ENCODE measurements at regions not wholly inside any gene's neighbourhood (a gene's known extent, or its start where the extent isn't known, plus 50 kb on each side); places are given as distances from the start of the nearest gene placed in this dataset.

DNA sequence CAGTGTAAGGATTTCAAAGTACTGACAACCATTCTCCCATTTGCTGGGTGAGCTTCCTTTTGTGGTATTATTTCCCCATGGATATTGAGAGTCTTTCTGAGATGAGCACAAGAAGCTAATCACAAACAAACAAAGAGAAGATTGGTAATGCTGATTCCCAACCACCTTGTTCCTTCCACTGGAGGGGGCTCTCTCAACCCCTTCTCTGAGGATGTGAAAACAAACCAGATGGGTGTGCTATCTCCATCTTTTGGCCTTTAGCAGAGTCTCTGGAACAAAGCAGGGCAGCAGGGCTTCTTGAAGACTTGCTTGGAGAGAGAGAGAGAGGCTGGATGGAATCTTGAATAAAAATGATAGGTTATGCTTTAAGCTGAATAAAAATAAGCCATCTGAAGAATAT, 576.7 kb upstream of the ZNF462 start:
- no peaks in the 10 kb centered on the region for H3K79me2 ChIP-seq (ENCODE audit: insufficient read depth, low read depth, low read length)
- H3K27ac ChIP-seq (ENCODE audit: low read depth, low read length, poor library complexity, severe bottlenecking), result no peak overlapping the region
- CTCF ChIA-PET (ENCODE audit: unreplicated experiment), result no interaction called here
- H2AFZ ChIP-seq (ENCODE audit: low read length), result no peak overlapping the region
- no peak for TF ChIP-seq EZH2phosphoT487 (IDR thresholded peaks at IDR 0.05; ENCODE audit: borderline replicate concordance, low read depth, low read length)
- TF ChIP-seq, protein P1, sequence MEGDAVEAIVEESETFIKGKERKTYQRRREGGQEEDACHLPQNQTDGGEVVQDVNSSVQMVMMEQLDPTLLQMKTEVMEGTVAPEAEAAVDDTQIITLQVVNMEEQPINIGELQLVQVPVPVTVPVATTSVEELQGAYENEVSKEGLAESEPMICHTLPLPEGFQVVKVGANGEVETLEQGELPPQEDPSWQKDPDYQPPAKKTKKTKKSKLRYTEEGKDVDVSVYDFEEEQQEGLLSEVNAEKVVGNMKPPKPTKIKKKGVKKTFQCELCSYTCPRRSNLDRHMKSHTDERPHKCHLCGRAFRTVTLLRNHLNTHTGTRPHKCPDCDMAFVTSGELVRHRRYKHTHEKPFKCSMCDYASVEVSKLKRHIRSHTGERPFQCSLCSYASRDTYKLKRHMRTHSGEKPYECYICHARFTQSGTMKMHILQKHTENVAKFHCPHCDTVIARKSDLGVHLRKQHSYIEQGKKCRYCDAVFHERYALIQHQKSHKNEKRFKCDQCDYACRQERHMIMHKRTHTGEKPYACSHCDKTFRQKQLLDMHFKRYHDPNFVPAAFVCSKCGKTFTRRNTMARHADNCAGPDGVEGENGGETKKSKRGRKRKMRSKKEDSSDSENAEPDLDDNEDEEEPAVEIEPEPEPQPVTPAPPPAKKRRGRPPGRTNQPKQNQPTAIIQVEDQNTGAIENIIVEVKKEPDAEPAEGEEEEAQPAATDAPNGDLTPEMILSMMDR (conservative IDR thresholded peaks at IDR 0.05; ENCODE audit: low read length), result peak; percentile 39; the same call in 1 of the 2 replicates
- no peaks in the 10 kb centered on the region for H3K9me3 ChIP-seq (ENCODE audit: low read length)
- POLR2A ChIA-PET, result interaction anchor here (1.1 kb wide), 1 partner anchor 28 kb away, joined by 3 read pairs; no protein-coding TSS in a partner anchor
- no peaks in the 10 kb centered on the region for H3K36me3 ChIP-seq (ENCODE audit: insufficient read depth, low read length)
- BruUV-seq (replicated peaks), result no TSS peak
- H3K4me1 ChIP-seq (ENCODE audit: insufficient read depth, low read length, poor library complexity, severe bottlenecking), result no peaks in the 10 kb centered on the region
- no peak overlapping the region for H3K4me2 ChIP-seq (ENCODE audit: low read length)
- H3K9me2 ChIP-seq (ENCODE audit: insufficient read depth, low read length), result no peaks in the 10 kb centered on the region
- no peak for DNase-seq (ENCODE audit: low spot score)
- H4K20me1 ChIP-seq (ENCODE audit: insufficient read depth, low read length), result no peaks in the 10 kb centered on the region
- intact Hi-C loops (cut with micrococcal nuclease; ENCODE audit: unreplicated experiment), result no loop called here
- no peak overlapping the region for H3K4me3 ChIP-seq (ENCODE audit: low read depth, low read length, poor library complexity, severe bottlenecking)

DNA sequence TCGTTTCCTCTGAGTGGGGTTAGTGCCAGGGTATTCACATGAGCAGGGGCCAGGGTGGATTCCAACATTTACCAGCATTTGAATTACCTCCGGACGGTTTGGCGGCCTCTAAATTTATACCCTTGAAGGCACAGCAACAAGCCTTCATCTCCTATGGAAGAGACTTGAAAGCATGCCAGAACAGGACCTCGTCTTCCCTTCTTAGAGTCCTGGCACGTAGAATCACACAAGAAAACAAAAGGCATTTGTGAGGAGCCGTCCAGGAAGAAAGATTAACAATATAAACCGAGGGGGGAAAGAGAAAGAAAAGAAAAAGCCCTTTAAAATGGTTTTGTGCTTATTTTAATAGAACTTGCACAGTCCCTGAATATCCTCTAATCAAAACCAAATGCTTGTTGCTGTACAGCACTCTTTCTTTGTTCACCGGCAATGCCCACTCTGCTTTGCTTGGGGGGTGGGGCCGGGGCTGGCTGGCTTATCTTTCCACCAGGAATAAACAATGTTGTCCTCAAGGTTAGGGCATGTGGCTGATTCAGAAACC, 575.8 kb upstream of the ZNF462 start:
- Histone ChIP-seq H3K4me3 (ENCODE audit: low read depth, low read length, poor library complexity, severe bottlenecking) (no peak overlapping the region), H3K4me2 (ENCODE audit: low read length) (no peak overlapping the region), H4K20me1 (ENCODE audit: insufficient read depth, low read length) (no peaks in the 10 kb centered on the region), H3K27ac (ENCODE audit: low read depth, low read length, poor library complexity, severe bottlenecking) (no peak overlapping the region), H3K4me1 (ENCODE audit: insufficient read depth, low read length, poor library complexity, severe bottlenecking) (no peaks in the 10 kb centered on the region), H3K36me3 (ENCODE audit: insufficient read depth, low read length) (no peaks in the 10 kb centered on the region), H3K9me3 (ENCODE audit: low read length) (no peaks in the 10 kb centered on the region), H2AFZ (ENCODE audit: low read length) (no peak overlapping the region), H3K9me2 (ENCODE audit: insufficient read depth, low read length) (no peaks in the 10 kb centered on the region), H3K79me2 (ENCODE audit: insufficient read depth, low read depth, low read length) (no peaks in the 10 kb centered on the region)
- POLR2A ChIA-PET, result interaction anchor here (0.6 kb wide), 1 partner anchor 598 kb away, joined by 5 read pairs; no protein-coding TSS in a partner anchor
- DNase-seq (ENCODE audit: low spot score), result no peak
- CTCF ChIA-PET (ENCODE audit: unreplicated experiment), result no interaction called here
- intact Hi-C loops (cut with micrococcal nuclease; ENCODE audit: unreplicated experiment), result no loop called here
- TF ChIP-seq, protein P1 (conservative IDR thresholded peaks at IDR 0.05; ENCODE audit: low read length), result no peak
- TF ChIP-seq EZH2phosphoT487 (IDR thresholded peaks at IDR 0.05; ENCODE audit: borderline replicate concordance, low read depth, low read length), result no peak
- no TSS peak for BruUV-seq (replicated peaks)

DNA sequence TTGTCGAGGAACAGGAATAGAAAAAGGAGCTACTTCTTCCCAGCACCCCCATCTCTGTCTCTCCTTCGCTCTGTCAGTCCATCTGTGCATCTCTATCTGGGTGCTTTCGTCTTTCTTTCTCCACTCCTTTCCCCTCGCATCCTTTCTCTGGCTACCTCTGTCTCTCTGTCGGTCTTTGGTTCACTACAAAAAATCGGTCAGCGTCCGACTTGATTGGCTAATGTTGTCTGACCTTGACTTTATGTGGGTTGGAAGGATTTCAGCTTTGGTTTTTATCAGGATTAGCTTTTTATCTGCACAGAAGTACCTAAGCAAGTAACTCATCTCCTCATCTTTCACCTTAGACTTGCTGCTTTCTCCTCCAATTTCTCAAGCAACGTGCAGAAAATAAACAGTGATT, 575.2 kb upstream of the ZNF462 start:
- Histone ChIP-seq H2AFZ (ENCODE audit: low read length) (no peak overlapping the region), H3K4me1 (ENCODE audit: insufficient read depth, low read length, poor library complexity, severe bottlenecking) (no peaks in the 10 kb centered on the region), H4K20me1 (ENCODE audit: insufficient read depth, low read length) (no peaks in the 10 kb centered on the region), H3K36me3 (ENCODE audit: insufficient read depth, low read length) (no peaks in the 10 kb centered on the region), H3K4me3 (ENCODE audit: low read depth, low read length, poor library complexity, severe bottlenecking) (no peak overlapping the region), H3K9me2 (ENCODE audit: insufficient read depth, low read length) (no peaks in the 10 kb centered on the region), H3K9me3 (ENCODE audit: low read length) (no peaks in the 10 kb centered on the region), H3K27ac (ENCODE audit: low read depth, low read length, poor library complexity, severe bottlenecking) (no peak overlapping the region), H3K4me2 (ENCODE audit: low read length) (no peak overlapping the region), H3K79me2 (ENCODE audit: insufficient read depth, low read depth, low read length) (no peaks in the 10 kb centered on the region)
- TF ChIP-seq EZH2phosphoT487 (IDR thresholded peaks at IDR 0.05; ENCODE audit: borderline replicate concordance, low read depth, low read length), result no peak
- TF ChIP-seq, protein P1 (conservative IDR thresholded peaks at IDR 0.05; ENCODE audit: low read length), result no peak
- BruUV-seq (replicated peaks), result no TSS peak
- ChIA-PET POLR2A (no interaction called here), CTCF (ENCODE audit: unreplicated experiment) (no interaction called here)
- DNase-seq (ENCODE audit: low spot score), result no peak
- intact Hi-C loops (cut with micrococcal nuclease; ENCODE audit: unreplicated experiment), result no loop called here
